ENCODE measurements at regions not wholly inside any gene's neighbourhood (a gene's known extent, or its start where the extent isn't known, plus 50 kb on each side); places are given as distances from the start of the nearest gene placed in this dataset.
"Not testable (repeated sequence)": the region's sequence is repeated elsewhere in the genome, so short reads cannot be mapped to it uniquely, and the experiment has no call there.

GRCh38 chr2:186349508-186349907 is 136.6 kb upstream of the ZC3H15 start:
- Histone ChIP-seq H3K4me1 (peaks cover 0 to 25% (median 0%) of the 10 kb centered on the region in 3 donors), H3K9me3 (peaks cover 0 to 7% (median 0%) of the 10 kb centered on the region in 3 donors), H3K4me3 (no peak overlapping the region), H3K36me3 (no peaks in the 10 kb centered on the region), H3K27me3 (no peaks in the 10 kb centered on the region), H3K27ac (no peak overlapping the region)
- no peak for TF ChIP-seq CTCF (IDR thresholded peaks at IDR 0.05)
- TF ChIP-seq POLR2AphosphoS5 (IDR thresholded peaks at IDR 0.05) = no peak
- TF ChIP-seq POLR2A (IDR thresholded peaks at IDR 0.05) = no peak
- no peak for TF ChIP-seq EP300 (IDR thresholded peaks at IDR 0.05)
- no peak for ATAC-seq
- 0 to 10% methylated on average over 2 of the region's 2 CpGs for WGBS, 2 donors (ENCODE audit: low coverage in 1 of 2)

- 84 to 97% methylated on average over 3 of the region's 3 CpGs for WGBS, 2 donors (ENCODE audit: low coverage in 1 of 2)
- not testable (repeated sequence) for H3K36me3 ChIP-seq, H3K27ac ChIP-seq, H3K4me3 ChIP-seq, H3K4me1 ChIP-seq, H3K27me3 ChIP-seq, ATAC-seq, H3K9me3 ChIP-seq
Observed at GRCh38 chr2:186354160-186354559, 131.9 kb upstream of the ZC3H15 start.

GRCh38 chr2:186365406-186365805 is 120.7 kb upstream of the ZC3H15 start:
- Histone ChIP-seq H3K36me3 (no peaks in the 10 kb centered on the region), H3K27me3 (no peaks in the 10 kb centered on the region), H3K4me1 (no peaks in the 10 kb centered on the region), H3K27ac (no peak overlapping the region), H3K9me3 (no peaks in the 10 kb centered on the region), H3K4me3 (no peak overlapping the region)
- WGBS, 2 donors (ENCODE audit: low coverage in 1 of 2) = 44 to 80% methylated on average over 1 of the region's 1 CpG
- TF ChIP-seq CTCF (IDR thresholded peaks at IDR 0.05) (no peak), POLR2A (IDR thresholded peaks at IDR 0.05) (no peak), POLR2AphosphoS5 (IDR thresholded peaks at IDR 0.05) (no peak), EP300 (IDR thresholded peaks at IDR 0.05) (no peak)
- no peak for ATAC-seq

GRCh38 chr2:186379052-186379451 is 107.0 kb upstream of the ZC3H15 start:
- Histone ChIP-seq H3K36me3 (no peaks in the 10 kb centered on the region), H3K27ac (no peak overlapping the region), H3K9me3 (peaks cover 0 to 13% (median 0%) of the 10 kb centered on the region in 3 donors), H3K4me3 (no peak overlapping the region), H3K27me3 (no peaks in the 10 kb centered on the region), H3K4me1 (no peaks in the 10 kb centered on the region)
- TF ChIP-seq EP300 (IDR thresholded peaks at IDR 0.05) = no peak
- no peak for TF ChIP-seq POLR2AphosphoS5 (IDR thresholded peaks at IDR 0.05)
- TF ChIP-seq CTCF (IDR thresholded peaks at IDR 0.05) = no peak
- no peak for TF ChIP-seq POLR2A (IDR thresholded peaks at IDR 0.05)
- WGBS, 2 donors (ENCODE audit: low coverage in 1 of 2) = 86 to 95% methylated on average over 3 of the region's 3 CpGs
- ATAC-seq = no peak

- TF ChIP-seq EP300 (IDR thresholded peaks at IDR 0.05) (no peak), POLR2A (IDR thresholded peaks at IDR 0.05) (no peak), CTCF (IDR thresholded peaks at IDR 0.05) (no peak), POLR2AphosphoS5 (IDR thresholded peaks at IDR 0.05) (no peak)
- peaks cover 0 to 9% (median 0%) of the 10 kb centered on the region in 3 donors for H3K9me3 ChIP-seq
- H3K27me3 ChIP-seq = no peaks in the 10 kb centered on the region
- WGBS, 2 donors (ENCODE audit: low coverage in 1 of 2) = 93 to 100% methylated on average over 2 of the region's 2 CpGs
- H3K36me3 ChIP-seq = no peaks in the 10 kb centered on the region
- no peak overlapping the region for H3K4me3 ChIP-seq
- no peak overlapping the region for H3K27ac ChIP-seq
- H3K4me1 ChIP-seq = no peaks in the 10 kb centered on the region
- ATAC-seq = no peak
Observed at GRCh38 chr2:186380805-186381204, 105.3 kb upstream of the ZC3H15 start.
